ENCODE measurements at regions not wholly inside any gene's neighbourhood (a gene's known extent, or its start where the extent isn't known, plus 50 kb on each side); places are given as distances from the start of the nearest gene placed in this dataset.

GRCh38 chr6:134111062-134111677, 58.7 kb upstream of the SLC2A12 start:
- H3K27me3 ChIP-seq: no peaks in the 10 kb centered on the region
- TF ChIP-seq EP300 (IDR thresholded peaks at IDR 0.05): no peak
- TF ChIP-seq POLR2A (IDR thresholded peaks at IDR 0.05): no peak
- TF ChIP-seq, protein P1, sequence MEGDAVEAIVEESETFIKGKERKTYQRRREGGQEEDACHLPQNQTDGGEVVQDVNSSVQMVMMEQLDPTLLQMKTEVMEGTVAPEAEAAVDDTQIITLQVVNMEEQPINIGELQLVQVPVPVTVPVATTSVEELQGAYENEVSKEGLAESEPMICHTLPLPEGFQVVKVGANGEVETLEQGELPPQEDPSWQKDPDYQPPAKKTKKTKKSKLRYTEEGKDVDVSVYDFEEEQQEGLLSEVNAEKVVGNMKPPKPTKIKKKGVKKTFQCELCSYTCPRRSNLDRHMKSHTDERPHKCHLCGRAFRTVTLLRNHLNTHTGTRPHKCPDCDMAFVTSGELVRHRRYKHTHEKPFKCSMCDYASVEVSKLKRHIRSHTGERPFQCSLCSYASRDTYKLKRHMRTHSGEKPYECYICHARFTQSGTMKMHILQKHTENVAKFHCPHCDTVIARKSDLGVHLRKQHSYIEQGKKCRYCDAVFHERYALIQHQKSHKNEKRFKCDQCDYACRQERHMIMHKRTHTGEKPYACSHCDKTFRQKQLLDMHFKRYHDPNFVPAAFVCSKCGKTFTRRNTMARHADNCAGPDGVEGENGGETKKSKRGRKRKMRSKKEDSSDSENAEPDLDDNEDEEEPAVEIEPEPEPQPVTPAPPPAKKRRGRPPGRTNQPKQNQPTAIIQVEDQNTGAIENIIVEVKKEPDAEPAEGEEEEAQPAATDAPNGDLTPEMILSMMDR (IDR thresholded peaks at IDR 0.05): peak; percentile 24 to 65 (median 42)
- DNase-seq (ENCODE audit: low spot score in 2 of 2): no peak
- H3K36me3 ChIP-seq: no peaks in the 10 kb centered on the region
- H3K4me3 ChIP-seq: no peak overlapping the region
- H3K9me3 ChIP-seq: no peaks in the 10 kb centered on the region
- WGBS, 2 donors: 58 to 66% methylated on average over 4 of the region's 4 CpGs
- no peak overlapping the region for H3K27ac ChIP-seq
- no peaks in the 10 kb centered on the region for H3K4me1 ChIP-seq

- Histone ChIP-seq H3K9me3 (no peaks in the 10 kb centered on the region), H3K36me3 (no peaks in the 10 kb centered on the region), H3K4me3 (no peak overlapping the region), H3K27ac (no peak overlapping the region), H3K27me3 (no peaks in the 10 kb centered on the region), H3K4me1 (no peaks in the 10 kb centered on the region)
- TF ChIP-seq EP300 (IDR thresholded peaks at IDR 0.05) (no peak), POLR2A (IDR thresholded peaks at IDR 0.05) (no peak)
- TF ChIP-seq, protein P1 (IDR thresholded peaks at IDR 0.05): no peak
- DNase-seq (ENCODE audit: low spot score in 2 of 2): no peak
- WGBS, 2 donors: 53 to 61% methylated on average over 2 of the region's 2 CpGs
Observed at GRCh38 chr6:134106702-134107101, 54.3 kb upstream of the SLC2A12 start.

- H3K27me3 ChIP-seq: no peaks in the 10 kb centered on the region
- TF ChIP-seq, protein P1 (IDR thresholded peaks at IDR 0.05): no peak
- TF ChIP-seq POLR2A (IDR thresholded peaks at IDR 0.05): no peak
- no peak for TF ChIP-seq EP300 (IDR thresholded peaks at IDR 0.05)
- no peak overlapping the region for H3K27ac ChIP-seq
- WGBS, 2 donors: 67 to 73% methylated on average over 1 of the region's 1 CpG
- H3K4me3 ChIP-seq: no peak overlapping the region
- no peaks in the 10 kb centered on the region for H3K4me1 ChIP-seq
- no peaks in the 10 kb centered on the region for H3K9me3 ChIP-seq
- H3K36me3 ChIP-seq: no peaks in the 10 kb centered on the region
- no peak for DNase-seq (ENCODE audit: low spot score in 2 of 2)
Observed at GRCh38 chr6:134105940-134106339, 53.5 kb upstream of the SLC2A12 start.

GRCh38 chr6:134103006-134103405, 50.6 kb upstream of the SLC2A12 start:
- Histone ChIP-seq H3K27ac (no peak overlapping the region), H3K4me3 (no peak overlapping the region), H3K36me3 (no peaks in the 10 kb centered on the region), H3K27me3 (no peaks in the 10 kb centered on the region), H3K9me3 (no peaks in the 10 kb centered on the region), H3K4me1 (no peaks in the 10 kb centered on the region)
- DNase-seq (ENCODE audit: low spot score in 2 of 2): no peak
- WGBS, 2 donors: 81 to 82% methylated on average over 4 of the region's 4 CpGs
- TF ChIP-seq, protein P1 (IDR thresholded peaks at IDR 0.05): no peak
- no peak for TF ChIP-seq EP300 (IDR thresholded peaks at IDR 0.05)
- TF ChIP-seq POLR2A (IDR thresholded peaks at IDR 0.05): no peak
